Stimulated activated CD4-positive, alpha-beta T cell treated with anti-CD3 and anti-CD28 coated beads, Interleukin-12 subunit alpha, Interleukin-12 subunit beta, amount 100 ng/mL, for 48 hours (primary cell): ENCODE measurements at regions not wholly inside any gene's neighbourhood (a gene's known extent, or its start where the extent isn't known, plus 50 kb on each side); places are given as distances from the start of the nearest gene placed in this dataset.
"Not testable (repeated sequence)": the region's sequence is repeated elsewhere in the genome, so short reads cannot be mapped to it uniquely, and the experiment has no call there.

Source experiments
- DNase-seq, 3 donors: peaks; one replicate each; pipeline ENCODE4 v3.0.0-alpha.2; 2020; ENCODE audit warnings: low read depth in 2 of 3, low spot score in 1 of 3

DNA sequence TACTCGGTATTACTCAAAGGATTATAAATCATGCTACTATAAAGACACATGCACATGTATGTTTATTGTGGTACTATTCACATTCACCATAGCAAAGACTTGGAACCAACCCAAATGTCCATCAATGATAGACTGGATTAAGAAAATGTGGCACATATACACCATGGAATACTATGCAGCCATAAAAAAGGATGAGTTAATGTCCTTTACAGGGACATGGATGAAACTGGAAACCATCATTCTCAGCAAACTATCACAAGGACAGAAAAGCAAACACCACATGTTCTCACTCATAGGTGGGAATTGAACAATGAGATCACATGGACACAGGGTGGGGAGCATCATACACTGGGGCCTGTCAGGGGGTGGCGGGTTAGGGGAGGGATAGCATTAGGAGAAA lies 130.5 kb upstream of the SLC1A3 start:
- DNase-seq: not testable (repeated sequence)

DNA sequence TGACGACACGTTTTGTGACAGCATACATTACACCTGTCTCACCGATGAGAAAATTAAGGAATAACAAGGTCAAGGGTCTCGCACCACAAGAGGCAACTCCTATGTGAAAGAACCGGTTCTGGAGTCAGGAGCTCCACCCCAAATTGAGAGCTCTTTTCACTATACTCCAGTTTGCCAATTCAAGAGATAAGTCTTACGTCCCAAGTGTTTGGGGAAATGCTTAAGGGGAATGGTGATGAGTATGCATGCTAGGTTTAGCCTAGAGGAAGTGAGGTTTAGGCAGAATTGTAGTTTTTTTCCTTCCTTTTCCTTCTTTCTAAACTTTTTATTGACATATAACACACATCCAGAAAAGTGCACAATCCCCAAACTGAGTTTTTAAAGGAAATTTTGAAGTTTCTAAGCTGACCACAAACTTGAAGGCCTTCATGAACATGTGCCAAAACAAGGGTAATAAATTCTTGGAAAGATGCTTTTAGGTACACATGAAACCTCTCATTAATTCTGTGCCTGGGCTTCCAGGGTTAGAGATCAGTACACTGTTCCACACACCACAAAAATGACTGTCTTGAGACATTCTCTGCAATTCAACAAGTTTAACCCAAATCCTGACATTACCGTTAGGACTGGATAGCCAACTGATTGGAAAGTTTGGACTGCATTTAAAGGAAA lies 127.6 kb upstream of the SLC1A3 start:
- no peak for DNase-seq

DNA sequence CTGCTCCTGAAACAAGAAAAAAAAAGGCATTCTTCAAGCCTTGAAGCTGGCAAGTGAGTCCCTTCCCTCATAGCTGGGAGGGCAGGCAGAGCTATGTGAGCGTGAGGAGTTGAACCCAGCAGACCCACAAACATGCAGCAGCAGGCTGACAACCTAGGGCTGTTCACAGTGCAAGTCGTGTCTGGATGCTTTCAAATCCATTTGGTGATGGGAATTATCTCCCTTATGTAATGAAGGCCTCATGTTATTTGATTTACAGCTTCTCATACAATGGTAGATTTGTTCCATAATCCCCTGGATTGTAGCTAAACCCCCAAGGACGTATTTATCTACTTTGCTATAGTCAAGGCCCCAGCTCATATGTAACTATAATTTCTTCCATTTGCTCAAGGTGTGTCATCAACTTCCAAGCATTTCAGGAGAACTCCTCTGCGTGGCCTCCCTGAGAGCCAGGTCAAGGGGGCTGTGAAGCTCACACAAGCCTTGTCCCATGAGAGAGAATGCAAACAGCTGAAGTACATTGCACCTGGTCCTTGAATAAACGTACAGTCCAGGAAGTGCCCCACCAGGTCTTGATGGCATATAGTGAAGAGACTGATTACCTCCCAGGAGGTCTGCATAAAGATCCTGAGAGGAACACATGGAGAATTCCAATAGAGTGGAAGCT lies 124.8 kb upstream of the SLC1A3 start:
- no peak for DNase-seq

DNA sequence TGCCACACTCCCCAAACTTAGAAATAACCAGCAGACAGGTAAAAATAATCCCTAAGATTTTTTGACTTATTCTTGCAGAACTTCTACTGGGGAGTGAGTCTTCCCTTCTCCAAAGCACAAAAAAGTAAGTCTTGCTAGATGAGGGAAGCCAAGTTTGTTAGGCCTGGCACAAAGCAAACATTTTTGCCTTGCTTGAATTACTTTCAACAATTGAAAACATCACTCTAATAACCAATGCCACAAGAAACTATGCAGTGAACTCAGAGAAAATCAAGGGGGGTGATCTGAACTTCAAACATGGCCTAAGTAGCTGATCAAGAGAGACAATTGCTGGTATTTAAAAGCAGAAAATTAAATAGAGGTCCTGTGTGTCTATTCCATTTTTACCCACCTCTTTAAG lies 123.6 kb upstream of the SLC1A3 start:
- no peak for DNase-seq

DNA sequence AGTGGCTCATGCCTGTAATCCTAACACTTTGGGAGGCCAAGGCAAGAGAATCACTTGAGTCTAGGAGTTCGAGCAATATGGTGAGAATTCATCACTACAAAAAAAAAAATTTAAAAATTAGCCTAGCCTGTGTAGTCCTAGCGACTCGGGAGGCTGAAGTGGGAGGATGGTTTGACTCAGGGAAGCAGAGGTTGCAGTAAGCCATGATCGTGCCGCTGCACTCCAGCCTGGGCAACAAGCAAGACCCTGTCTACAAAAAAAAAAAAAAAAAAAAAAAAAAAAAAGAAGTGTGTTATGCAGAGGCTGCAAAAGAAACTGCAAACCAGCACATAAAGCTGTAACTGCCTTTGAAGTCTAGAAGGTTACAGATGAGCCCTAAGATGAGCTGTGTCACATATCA lies 116.9 kb upstream of the SLC1A3 start:
- DNase-seq: no peak

DNA sequence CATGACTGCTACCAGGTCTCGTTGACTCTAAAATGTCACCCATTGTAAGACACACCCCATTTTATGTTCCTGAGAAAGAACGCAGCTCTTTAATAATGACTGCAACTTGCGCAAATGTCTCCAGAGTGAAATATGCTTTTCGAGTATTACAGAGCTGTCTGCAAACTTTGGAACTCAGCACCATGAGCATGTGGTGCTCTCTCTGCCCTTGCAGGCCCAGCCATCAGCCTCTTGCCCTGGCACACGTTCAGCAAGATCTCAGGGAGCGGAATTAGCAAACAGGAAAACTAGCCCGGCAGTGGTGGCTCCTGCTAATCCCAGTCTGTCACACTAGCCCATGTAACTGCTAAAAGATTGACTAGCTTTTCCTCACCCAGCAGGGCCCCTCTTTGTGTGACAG lies 114.5 kb upstream of the SLC1A3 start:
- DNase-seq: no peak

DNA sequence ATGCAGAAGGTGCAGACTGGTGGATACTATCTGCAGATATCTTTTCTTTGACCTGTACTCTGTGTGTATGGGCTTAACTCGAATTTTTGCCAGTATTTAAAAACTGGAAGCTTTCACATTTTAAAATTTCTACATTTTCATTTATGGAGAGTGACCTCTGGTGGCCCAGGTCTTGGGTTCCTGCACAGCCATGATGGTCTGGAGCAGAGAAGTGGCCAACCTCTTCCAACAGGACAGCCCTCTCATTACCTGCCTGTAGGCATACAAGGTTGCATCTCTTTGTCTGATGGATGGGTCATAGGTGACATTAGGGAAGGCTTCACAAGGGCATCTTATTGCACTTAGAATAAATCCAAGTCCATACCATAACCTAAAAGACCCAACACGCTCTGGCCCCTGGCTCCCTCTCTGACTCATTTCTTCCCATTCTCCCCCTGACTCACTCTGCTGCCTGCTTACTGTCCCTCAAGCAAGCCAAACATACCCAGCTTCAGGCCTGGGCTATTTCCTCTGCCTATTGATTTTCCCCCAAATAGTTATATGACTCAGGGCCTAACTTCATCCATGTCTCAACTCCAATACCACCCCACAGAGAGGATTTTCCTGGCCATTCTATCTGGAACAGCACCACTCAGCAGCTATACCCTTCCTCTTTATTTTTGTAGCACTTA lies 113.3 kb upstream of the SLC1A3 start:
- DNase-seq: no peak

DNA sequence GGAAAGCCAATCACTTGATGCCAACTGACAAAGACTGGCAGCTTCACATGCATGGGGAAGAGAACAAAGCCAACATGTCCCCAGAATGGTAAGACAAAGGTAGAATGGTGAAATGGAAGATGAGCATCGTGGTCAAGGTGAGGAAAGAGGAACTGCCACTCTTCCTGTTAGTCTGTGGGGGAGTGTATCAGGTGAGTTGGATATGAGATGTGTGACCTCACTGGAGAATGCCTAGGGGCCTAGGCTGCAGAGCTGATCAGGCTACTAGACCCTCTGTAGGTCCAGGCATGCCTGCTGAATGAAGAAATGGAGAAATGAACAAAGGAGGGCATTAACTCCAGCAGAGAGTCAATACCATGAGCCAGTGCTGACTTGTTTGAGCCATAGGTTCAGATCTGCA lies 112.4 kb upstream of the SLC1A3 start:
- no peak for DNase-seq

DNA sequence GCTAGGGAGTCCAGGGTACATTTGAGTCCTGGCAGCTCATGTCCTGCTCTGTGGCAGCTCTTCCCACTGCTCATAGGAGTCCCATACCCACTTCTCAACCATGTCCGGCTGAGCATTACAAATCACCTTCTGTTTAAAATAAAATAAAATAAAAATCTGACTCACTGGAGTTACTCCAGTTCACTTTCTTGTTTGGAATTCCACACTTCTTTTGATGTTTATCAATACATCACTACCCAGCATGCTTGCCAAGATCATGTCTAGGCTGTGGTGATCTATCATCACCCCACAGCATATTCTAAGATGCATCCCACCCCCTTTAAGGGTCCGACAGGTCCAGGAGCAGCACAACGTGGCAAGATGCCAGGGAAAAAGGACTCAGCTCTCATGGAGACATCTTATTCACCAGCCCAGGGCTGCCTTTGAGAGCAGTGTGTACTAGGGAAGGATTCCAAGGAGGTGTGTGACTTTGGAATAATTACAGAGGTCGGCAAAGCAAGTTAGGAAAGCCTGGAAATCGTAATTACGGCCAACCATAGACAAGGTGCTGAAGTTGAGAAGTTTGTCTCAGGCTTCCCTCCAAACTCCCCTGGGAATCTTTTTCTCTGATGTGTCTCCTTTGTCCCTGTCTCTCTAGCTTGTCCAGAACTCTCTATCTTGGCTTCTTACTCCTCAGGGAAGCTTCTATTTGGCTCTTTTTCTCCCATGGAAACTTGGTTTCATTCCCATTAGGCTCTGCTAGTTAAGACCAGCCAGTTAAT lies 111.4 kb upstream of the SLC1A3 start:
- DNase-seq: no peak

DNA sequence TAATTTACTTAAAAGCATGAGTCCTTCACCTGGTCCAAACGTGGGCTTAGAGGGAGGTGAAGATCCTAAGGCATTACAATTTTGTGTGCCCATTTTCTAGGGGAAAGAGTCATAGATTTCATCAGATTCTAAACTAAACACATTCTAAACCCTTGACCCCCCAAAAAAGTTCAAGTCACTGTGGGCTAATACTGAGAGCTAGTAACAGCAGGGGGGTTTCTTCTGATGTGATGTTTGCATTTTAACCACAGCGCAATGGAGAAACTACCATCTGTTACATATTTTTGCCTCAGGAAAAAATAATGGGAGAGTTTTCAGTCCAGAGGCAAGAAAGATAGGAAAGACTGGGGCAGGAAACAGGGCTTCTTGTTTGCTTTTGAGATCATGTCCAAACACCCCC lies 110.8 kb upstream of the SLC1A3 start:
- DNase-seq: no peak

DNA sequence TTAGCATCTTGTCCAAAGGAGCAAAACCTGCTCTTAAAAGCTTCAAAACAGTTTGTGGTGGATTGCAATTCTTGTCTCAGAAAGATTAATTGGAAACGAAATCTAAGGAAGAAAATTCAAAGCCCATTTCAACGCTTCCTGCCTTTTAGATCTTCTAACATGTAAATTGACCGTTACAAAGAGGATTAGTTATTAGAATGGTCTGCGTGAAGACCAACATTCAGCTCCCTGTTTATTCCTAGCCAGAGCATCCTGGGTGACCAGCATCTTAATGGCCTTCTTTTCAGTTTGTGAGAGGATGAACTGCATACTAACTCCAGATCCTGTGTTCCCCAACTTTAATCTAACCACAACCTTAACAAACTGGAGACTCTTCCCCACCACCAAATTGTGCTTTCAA lies 109.9 kb upstream of the SLC1A3 start:
- DNase-seq: no peak

DNA sequence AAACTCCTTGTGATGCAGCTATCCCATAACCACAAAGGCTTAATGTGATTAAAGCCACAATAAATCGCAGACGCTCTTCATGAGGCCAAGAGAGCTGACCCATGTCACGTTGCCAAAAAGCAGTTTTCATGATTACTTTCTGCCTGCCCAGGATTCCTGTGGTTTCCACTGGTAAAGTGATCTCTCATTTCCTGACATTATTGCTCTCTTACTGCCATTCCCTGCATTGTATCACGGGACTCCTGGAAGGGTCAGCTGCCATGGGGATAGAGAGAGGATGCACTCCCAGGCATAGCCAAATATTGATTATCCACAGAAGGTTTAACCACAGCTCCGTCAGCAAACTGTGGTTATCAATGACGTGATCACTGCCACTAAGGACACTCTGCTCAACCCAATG lies 103.8 kb upstream of the SLC1A3 start:
- no peak for DNase-seq

DNA sequence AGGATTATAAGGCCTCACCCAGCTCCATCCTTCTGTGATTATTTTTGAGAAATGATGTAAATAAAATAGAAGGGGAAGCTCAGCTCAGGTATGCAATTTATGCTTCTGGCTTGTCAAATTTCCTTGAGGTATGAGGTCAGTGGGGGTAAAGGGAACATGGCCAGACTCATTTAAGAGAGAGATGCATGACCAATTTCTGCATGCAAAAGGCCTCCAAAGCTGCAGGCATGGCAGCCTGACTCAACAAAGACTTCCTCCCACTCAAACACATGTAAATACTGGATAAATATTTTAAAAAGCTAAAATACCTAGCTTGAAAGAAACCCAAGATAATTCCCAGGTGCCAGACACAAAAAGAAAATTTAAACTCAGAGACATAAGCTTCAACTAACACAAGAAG lies 101.4 kb upstream of the SLC1A3 start:
- DNase-seq: no peak

DNA sequence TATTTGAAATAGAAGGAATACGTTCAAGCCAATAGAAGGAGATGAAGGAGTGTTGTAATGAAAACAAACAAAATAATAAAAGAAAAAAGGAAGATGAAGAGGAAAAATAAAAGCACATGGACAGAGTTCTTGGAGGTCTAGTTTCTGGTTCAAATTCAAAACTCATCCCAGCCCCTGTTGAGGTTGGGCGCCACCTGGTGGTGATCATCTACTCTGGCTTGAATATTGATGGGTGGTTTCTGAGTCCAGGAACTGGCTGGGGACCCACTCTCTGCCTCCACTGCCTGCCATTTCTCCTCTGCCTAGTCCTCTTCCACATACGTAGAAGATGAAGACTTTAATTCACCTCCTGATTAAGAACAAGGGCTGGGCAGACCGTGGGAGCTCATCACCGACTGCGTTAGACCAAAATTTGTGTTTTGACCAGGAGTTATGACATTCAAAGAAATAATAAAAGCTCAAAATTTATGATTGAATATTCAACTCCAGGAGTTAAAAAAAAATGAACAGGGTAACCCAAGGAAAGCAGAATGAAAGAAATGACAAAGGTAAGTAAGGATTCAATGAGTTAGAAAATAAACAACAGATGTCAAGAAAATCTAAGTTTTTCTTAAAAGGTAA lies 99.0 kb upstream of the SLC1A3 start:
- DNase-seq: peak; percentile 44 to 72 (median 58)

DNA sequence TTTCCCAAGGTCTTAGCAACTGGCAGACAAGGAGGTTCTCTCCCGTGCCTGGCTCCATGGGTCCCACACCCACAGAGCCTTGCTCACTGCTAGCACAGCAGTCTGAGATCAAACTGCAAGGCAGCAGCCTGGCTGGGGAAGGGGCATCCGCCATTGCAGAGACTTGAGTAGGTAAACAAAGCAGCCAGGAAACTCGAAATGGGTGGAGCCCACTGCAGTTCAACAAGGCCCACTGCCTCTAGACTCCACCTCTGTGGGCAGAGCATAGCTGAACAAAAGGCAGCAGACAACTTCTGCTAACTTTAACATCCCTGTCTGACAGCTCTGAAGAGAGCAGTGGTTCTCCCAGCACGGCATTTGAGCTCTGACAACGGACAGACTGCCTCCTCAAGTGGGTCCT lies 98.1 kb upstream of the SLC1A3 start:
- DNase-seq: not testable (repeated sequence)

DNA sequence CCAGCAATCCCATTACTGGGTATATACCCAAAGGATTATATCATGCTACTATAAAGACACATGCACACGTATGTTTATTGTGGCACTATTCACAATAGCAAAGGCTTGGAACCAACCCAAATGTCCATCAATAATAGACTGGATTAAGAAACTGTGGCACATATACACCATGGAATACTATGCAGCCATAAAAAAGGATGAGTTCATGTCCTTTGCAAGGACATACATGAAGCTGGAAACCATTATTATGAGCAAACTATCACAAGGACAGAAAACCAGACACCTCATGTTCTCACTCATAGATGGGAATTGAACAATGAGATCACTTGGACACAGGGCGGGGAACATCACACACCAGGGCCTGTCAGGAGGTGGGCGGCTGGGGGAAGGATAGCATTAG lies 92.8 kb upstream of the SLC1A3 start:
- not testable (repeated sequence) for DNase-seq

DNA sequence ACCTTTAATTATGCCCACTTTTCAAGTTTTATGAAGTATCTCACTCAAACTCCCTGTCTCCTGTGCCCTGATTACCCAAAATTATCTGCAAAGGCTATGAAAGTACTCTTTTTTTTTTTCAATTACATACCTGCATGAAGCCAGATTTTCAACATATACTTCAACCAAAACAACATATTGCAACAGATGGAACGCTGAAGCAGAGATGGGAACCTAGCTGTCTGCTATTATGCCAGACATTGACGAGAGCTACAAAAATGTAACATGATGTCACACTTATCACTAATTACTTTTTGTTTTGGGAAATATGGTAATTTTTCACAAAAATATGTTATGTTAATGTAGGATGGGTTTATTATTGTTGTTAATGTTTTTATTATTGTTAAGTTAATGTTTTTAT lies 86.5 kb upstream of the SLC1A3 start:
- no peak for DNase-seq

DNA sequence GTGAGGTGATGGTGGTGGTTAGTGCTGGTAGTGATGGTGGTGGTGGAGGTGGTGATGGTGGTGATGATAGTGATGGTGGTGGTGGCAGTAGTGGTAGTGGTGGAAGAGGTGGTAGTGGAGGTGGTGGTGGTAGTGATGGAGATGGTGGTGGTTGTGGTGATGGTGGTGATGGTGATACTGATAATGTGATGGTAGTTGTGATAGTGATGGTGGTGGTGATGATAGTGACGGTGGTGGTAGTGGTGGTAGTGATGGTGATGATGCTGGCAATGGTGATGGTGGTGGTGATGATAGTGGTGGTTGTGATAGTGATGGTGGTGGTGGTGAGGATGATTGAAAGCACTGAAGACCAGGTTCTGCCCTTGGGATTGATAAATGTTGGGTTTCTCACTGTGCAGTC lies 85.2 kb upstream of the SLC1A3 start:
- no peak for DNase-seq

DNA sequence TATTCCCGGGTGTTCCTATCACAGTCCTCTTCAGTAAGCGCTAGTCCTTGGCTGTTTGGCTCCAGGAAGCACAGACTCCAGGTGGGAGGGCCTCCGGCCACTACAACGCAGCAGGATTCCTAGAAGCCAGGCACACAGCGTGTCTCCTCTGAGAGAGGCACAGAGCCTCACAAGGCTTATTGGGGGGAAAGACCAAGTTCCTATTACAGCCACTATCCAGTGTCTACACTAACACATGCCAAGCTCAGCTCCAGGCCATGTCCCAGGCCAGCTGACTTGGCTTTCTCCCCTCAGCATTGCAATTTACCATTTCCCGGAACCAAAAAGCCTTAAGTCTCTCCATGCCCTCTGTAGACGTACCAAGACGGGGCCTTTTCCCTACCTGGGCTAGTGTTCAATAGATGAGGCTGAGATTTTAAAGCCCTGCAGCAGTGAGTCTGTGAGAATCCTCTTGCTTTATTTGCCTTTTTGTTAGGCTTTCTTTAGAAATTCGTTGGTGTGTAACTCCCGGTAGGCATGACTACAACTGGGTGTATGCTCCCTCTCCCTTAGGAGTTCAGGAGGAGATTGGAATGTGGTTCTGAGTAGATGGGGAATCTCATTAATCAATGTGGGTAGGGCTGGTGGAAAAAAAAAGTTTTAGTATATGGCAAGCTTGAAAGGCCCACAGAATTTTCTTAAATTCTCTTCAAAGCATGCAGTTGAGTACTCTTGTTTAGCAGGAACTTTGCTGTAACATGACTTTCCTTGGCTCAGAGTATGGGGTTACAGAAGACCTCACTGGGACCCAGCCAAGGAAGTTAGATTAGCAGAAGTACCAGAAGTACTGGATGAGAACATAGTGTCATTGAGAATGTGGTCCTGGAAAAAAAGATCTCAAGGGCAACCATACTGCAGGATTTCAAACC lies 84.3 kb upstream of the SLC1A3 start:
- no peak for DNase-seq

DNA sequence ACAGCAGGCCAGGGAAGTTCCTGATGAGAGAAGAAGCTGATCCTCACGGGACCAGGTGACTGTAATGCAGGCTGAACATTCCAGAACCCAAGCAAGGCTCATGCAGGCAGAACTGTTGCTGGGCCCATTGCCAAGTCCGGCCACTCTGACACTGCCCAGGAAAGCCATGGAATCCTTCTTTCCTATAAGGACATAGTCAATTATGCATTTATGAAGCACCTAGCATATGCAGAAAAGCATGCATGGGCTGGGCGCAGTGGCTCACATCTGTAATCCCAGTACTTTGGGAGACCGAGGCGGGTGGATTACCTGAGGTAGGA lies 83.7 kb upstream of the SLC1A3 start:
- DNase-seq: no peak

DNA sequence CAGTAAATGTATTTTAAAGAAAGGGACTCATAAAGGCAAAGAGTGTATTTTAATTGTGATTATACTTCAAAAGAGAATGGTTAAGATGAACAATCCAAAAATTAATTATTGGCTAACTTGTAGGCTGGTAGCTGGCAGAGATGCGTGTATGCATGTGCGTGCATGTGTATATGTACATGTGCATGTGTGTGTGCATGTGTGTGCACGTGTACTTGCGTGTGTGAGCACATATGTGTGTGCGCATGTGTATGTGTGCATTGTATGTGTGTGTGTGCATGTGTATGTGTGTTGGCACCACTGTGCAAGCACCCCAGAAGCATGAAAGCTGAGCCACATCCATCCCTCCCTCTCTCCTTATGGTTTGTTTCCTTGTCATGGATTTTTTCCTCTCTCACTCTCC lies 83.0 kb upstream of the SLC1A3 start:
- DNase-seq: no peak
